ENCODE measurements at regions not wholly inside any gene's neighbourhood (a gene's known extent, or its start where the extent isn't known, plus 50 kb on each side); places are given as distances from the start of the nearest gene placed in this dataset.

DNA sequence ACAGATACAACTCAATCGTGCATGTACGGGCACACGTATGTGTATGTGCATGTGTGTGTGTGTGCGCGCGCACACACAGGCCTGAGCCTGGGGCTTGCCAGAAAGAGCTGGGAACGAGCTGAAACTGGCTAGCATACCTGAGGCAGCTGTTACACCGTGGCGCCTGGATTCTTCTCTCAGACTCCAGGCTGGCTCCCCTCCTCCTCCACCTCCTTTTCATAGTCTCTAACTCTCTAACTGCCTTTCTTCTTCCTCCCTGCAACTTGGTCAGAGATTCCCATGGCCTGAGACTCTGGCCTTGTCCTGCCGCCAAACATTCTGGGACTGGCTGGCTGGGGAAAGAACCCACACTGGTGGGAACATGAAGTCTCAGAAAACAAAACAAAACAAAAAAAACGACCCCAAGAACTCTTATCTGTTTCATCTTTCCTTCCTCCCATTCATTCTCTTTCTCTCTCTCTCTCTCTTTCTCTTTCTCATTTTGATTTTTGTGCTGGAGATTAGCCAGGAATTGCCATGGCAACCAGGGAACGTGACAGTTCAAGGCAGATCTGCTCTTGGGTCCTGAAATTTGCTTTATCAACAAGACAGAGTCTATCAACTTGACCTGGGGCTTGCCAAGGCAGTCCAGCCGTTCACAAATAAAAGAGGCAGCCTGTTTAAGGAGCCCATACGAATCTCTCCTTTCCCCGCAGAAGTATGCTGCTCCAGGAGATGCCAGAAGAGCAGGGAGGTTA lies 76.8 kb upstream of the SEM1 start:
- Histone ChIP-seq H3K36me3 (ENCODE audit: control insufficient read depth, insufficient read depth, low read length) (no peaks in the 10 kb centered on the region), H3K27me3 (replicated peaks; ENCODE audit: control insufficient read depth, insufficient read depth, low read length) (no peaks in the 10 kb centered on the region), H3K9me3 (no peaks in the 10 kb centered on the region), H3K4me1 (no peaks in the 10 kb centered on the region), H3K4me3 (ENCODE audit: low read depth, low read length) (no peak overlapping the region)
- Mint-ChIP-seq H3K4me3 (ENCODE audit: unreplicated experiment) (no peak overlapping the region), H3K36me3 (ENCODE audit: insufficient read depth, unreplicated experiment) (no peaks in the 10 kb centered on the region), H3K9me3 (ENCODE audit: unreplicated experiment) (no peaks in the 10 kb centered on the region), H3K4me1 (ENCODE audit: low read depth, unreplicated experiment) (no peaks in the 10 kb centered on the region), H3K27ac (ENCODE audit: unreplicated experiment) (no peak overlapping the region), H3K27me3 (ENCODE audit: insufficient read depth, unreplicated experiment) (peaks cover 6% of the 10 kb centered on the region)
- BruUV-seq (replicated peaks) = no TSS peak
- intact Hi-C loops (cut with micrococcal nuclease; ENCODE audit: unreplicated experiment) = no loop called here
- no peak for TF ChIP-seq CTCF (IDR thresholded peaks at IDR 0.05; ENCODE audit: insufficient read depth in 1 of 2, low read depth in 1 of 2, low read length in 1 of 2, severe bottlenecking in 1 of 2, unreplicated experiment in 1 of 2)
- DNase-seq = no peak
- CTCF ChIA-PET = no interaction called here
- POLR2A ChIA-PET = no interaction called here

DNA sequence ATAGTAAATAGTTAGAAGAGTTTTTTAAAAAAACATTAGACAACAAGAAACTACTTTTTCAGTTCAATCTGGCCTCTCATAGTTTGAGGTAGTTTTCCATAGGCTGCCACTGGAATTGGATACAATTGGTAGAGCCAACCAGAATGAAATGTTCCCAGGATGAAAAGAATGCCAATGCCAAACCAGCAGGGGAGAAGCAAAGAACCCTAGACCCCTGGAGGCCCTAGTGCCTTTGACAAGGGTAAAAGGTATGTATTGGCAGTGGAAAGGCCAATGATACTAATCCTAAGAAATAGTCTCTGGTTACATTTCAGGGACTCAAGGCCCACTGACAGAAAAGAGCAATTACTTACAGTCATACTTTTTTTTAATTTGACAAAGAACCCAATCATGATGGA lies 77.4 kb upstream of the SEM1 start:
- CTCF ChIA-PET = no interaction called here
- TF ChIP-seq CTCF (IDR thresholded peaks at IDR 0.05; ENCODE audit: insufficient read depth in 1 of 2, low read depth in 1 of 2, low read length in 1 of 2, severe bottlenecking in 1 of 2, unreplicated experiment in 1 of 2) = no peak
- no peaks in the 10 kb centered on the region for H3K27me3 ChIP-seq (replicated peaks; ENCODE audit: control insufficient read depth, insufficient read depth, low read length)
- no peak for DNase-seq
- peaks cover 10% of the 10 kb centered on the region for H3K27me3 Mint-ChIP-seq (ENCODE audit: insufficient read depth, unreplicated experiment)
- no peak overlapping the region for H3K27ac Mint-ChIP-seq (ENCODE audit: unreplicated experiment)
- H3K9me3 Mint-ChIP-seq (ENCODE audit: unreplicated experiment) = no peaks in the 10 kb centered on the region
- POLR2A ChIA-PET = no interaction called here
- H3K4me3 ChIP-seq (ENCODE audit: low read depth, low read length) = no peak overlapping the region
- no TSS peak for BruUV-seq (replicated peaks)
- no peaks in the 10 kb centered on the region for H3K36me3 Mint-ChIP-seq (ENCODE audit: insufficient read depth, unreplicated experiment)
- H3K36me3 ChIP-seq (ENCODE audit: control insufficient read depth, insufficient read depth, low read length) = no peaks in the 10 kb centered on the region
- intact Hi-C loops (cut with micrococcal nuclease; ENCODE audit: unreplicated experiment) = no loop called here
- H3K4me3 Mint-ChIP-seq (ENCODE audit: unreplicated experiment) = no peak overlapping the region
- H3K9me3 ChIP-seq = no peaks in the 10 kb centered on the region
- H3K4me1 ChIP-seq = no peaks in the 10 kb centered on the region
- H3K4me1 Mint-ChIP-seq (ENCODE audit: low read depth, unreplicated experiment) = no peaks in the 10 kb centered on the region

- H3K27me3 Mint-ChIP-seq (ENCODE audit: insufficient read depth, unreplicated experiment) = peaks cover 20% of the 10 kb centered on the region
- Histone ChIP-seq H3K27me3 (replicated peaks; ENCODE audit: control insufficient read depth, insufficient read depth, low read length) (no peaks in the 10 kb centered on the region), H3K9me3 (no peaks in the 10 kb centered on the region), H3K4me1 (no peaks in the 10 kb centered on the region), H3K36me3 (ENCODE audit: control insufficient read depth, insufficient read depth, low read length) (no peaks in the 10 kb centered on the region), H3K4me3 (ENCODE audit: low read depth, low read length) (no peak overlapping the region)
- ChIA-PET CTCF (no interaction called here), POLR2A (no interaction called here)
- H3K4me3 Mint-ChIP-seq (ENCODE audit: unreplicated experiment) = no peak overlapping the region
- no peaks in the 10 kb centered on the region for H3K9me3 Mint-ChIP-seq (ENCODE audit: unreplicated experiment)
- no peaks in the 10 kb centered on the region for H3K4me1 Mint-ChIP-seq (ENCODE audit: low read depth, unreplicated experiment)
- intact Hi-C loops (cut with micrococcal nuclease; ENCODE audit: unreplicated experiment) = no loop called here
- no peak overlapping the region for H3K27ac Mint-ChIP-seq (ENCODE audit: unreplicated experiment)
- BruUV-seq (replicated peaks) = no TSS peak
- DNase-seq = no peak
- H3K36me3 Mint-ChIP-seq (ENCODE audit: insufficient read depth, unreplicated experiment) = no peaks in the 10 kb centered on the region
- TF ChIP-seq CTCF (IDR thresholded peaks at IDR 0.05; ENCODE audit: insufficient read depth in 1 of 2, low read depth in 1 of 2, low read length in 1 of 2, severe bottlenecking in 1 of 2, unreplicated experiment in 1 of 2) = no peak
Measured at GRCh38 chr7:96789914-96790313, 80.3 kb upstream of the SEM1 start.
